22Rv1 (cell line): ENCODE measurements at regions not wholly inside any gene's neighbourhood (a gene's known extent, or its start where the extent isn't known, plus 50 kb on each side); places are given as distances from the start of the nearest gene placed in this dataset.

ENCODE experiments used
- CTCF ChIP-seq: fragments of 450-650 bp; IDR thresholded peaks from 2 replicates; pipeline ENCODE4 v1.5.1; 2017; ENCODE audit warnings: mild to moderate bottlenecking
- ZFX ChIP-seq: fragments of 450-650 bp; IDR thresholded peaks from 2 replicates; pipeline ENCODE4 v1.6.1; 2017; ENCODE audit warnings: antibody characterized with exemption, borderline replicate concordance

GRCh38 chr11:119805663-119806062, 76.7 kb upstream of the NECTIN1 start:
- no peak for TF ChIP-seq CTCF
- no peak for TF ChIP-seq ZFX
